ENCODE measurements at regions not wholly inside any gene's neighbourhood (a gene's known extent, or its start where the extent isn't known, plus 50 kb on each side); places are given as distances from the start of the nearest gene placed in this dataset.

GRCh38 chr13:73759434-73759833 is 374.8 kb downstream of the KLF12 start:
- DNase-seq (ENCODE audit: low spot score in 2 of 2, unreplicated experiment in 2 of 2): no peak
- Mint-ChIP-seq H3K36me3 (no peaks in the 10 kb centered on the region), H3K4me3 (no peak overlapping the region), H3K4me1 (peaks cover 41% of the 10 kb centered on the region), H3K27me3 (ENCODE audit: low read depth) (no peaks in the 10 kb centered on the region), H3K27ac (no peak overlapping the region), H3K9me3 (no peaks in the 10 kb centered on the region)
- TF ChIP-seq CTCF (IDR thresholded peaks at IDR 0.05; ENCODE audit: unreplicated experiment): no peak

GRCh38 chr13:73757481-73758233 is 376.5 kb downstream of the KLF12 start:
- peak overlapping the region; percentile 85 for H3K27ac Mint-ChIP-seq
- H3K9me3 Mint-ChIP-seq: no peaks in the 10 kb centered on the region
- no peaks in the 10 kb centered on the region for H3K27me3 Mint-ChIP-seq (ENCODE audit: low read depth)
- peaks cover 41% of the 10 kb centered on the region for H3K4me1 Mint-ChIP-seq
- H3K36me3 Mint-ChIP-seq: no peaks in the 10 kb centered on the region
- no peak overlapping the region for H3K4me3 Mint-ChIP-seq
- no peak for DNase-seq (ENCODE audit: low spot score in 2 of 2, unreplicated experiment in 2 of 2)
- TF ChIP-seq CTCF (IDR thresholded peaks at IDR 0.05; ENCODE audit: unreplicated experiment): no peak

- H3K27me3 Mint-ChIP-seq (ENCODE audit: low read depth): no peaks in the 10 kb centered on the region
- no peak for DNase-seq (ENCODE audit: low spot score in 2 of 2, unreplicated experiment in 2 of 2)
- no peaks in the 10 kb centered on the region for H3K9me3 Mint-ChIP-seq
- peak overlapping the region; percentile 54 for H3K27ac Mint-ChIP-seq
- peaks cover 10% of the 10 kb centered on the region for H3K36me3 Mint-ChIP-seq
- TF ChIP-seq CTCF (IDR thresholded peaks at IDR 0.05; ENCODE audit: unreplicated experiment): peak; percentile 85
- peaks cover 33% of the 10 kb centered on the region for H3K4me1 Mint-ChIP-seq
- no peak overlapping the region for H3K4me3 Mint-ChIP-seq
Observed at GRCh38 chr13:73754727-73755292, 379.4 kb downstream of the KLF12 start.

- no peak for TF ChIP-seq CTCF (IDR thresholded peaks at IDR 0.05; ENCODE audit: unreplicated experiment)
- Mint-ChIP-seq H3K9me3 (no peaks in the 10 kb centered on the region), H3K4me3 (no peak overlapping the region), H3K27me3 (ENCODE audit: low read depth) (no peaks in the 10 kb centered on the region), H3K4me1 (peaks cover 33% of the 10 kb centered on the region), H3K36me3 (peaks cover 11% of the 10 kb centered on the region), H3K27ac (peak overlapping the region; percentile 54)
- no peak for DNase-seq (ENCODE audit: low spot score in 2 of 2, unreplicated experiment in 2 of 2)
Observed at GRCh38 chr13:73754241-73754640, 380.0 kb downstream of the KLF12 start.

- Mint-ChIP-seq H3K4me1 (peaks cover 14% of the 10 kb centered on the region), H3K36me3 (peaks cover 14% of the 10 kb centered on the region), H3K9me3 (peaks cover 5% of the 10 kb centered on the region), H3K27ac (no peak overlapping the region), H3K27me3 (ENCODE audit: low read depth) (no peaks in the 10 kb centered on the region), H3K4me3 (no peak overlapping the region)
- DNase-seq (ENCODE audit: low spot score in 2 of 2, unreplicated experiment in 2 of 2): no peak
- TF ChIP-seq CTCF (IDR thresholded peaks at IDR 0.05; ENCODE audit: unreplicated experiment): no peak
Observed at GRCh38 chr13:73751290-73751689, 382.9 kb downstream of the KLF12 start.

Measured in mesothelial cell of epicardium (in vitro differentiated cells).